ENCODE measurements at regions not wholly inside any gene's neighbourhood (a gene's known extent, or its start where the extent isn't known, plus 50 kb on each side); places are given as distances from the start of the nearest gene placed in this dataset.

DNA sequence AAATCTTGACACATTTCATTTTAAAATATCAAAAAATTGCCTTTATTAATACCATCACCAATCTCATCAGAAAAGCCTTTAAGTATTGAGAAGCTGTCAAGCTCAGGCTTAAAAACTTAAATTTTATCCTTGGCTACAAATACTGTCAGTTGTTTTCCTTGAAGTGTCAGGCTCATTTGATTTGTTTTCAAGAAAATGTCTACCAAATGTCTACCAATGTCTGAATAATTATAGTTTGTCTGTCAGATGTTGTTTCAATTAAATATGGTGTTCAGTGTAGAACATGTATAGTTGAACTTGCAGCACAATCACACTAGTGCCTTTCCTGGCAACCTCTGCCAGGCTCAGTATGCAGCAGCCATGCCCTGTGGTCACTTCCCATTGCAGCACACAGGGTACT, 455.2 kb upstream of the ADAMTS16 start:
- Histone ChIP-seq H3K4me3 (no peak overlapping the region), H3K27me3 (no peaks in the 10 kb centered on the region), H3K27ac (no peak overlapping the region), H3K4me1 (no peaks in the 10 kb centered on the region), H3K9me3 (peaks cover 0 to 24% (median 12%) of the 10 kb centered on the region in 4 donors), H3K36me3 (no peaks in the 10 kb centered on the region)
- TF ChIP-seq, protein P1, sequence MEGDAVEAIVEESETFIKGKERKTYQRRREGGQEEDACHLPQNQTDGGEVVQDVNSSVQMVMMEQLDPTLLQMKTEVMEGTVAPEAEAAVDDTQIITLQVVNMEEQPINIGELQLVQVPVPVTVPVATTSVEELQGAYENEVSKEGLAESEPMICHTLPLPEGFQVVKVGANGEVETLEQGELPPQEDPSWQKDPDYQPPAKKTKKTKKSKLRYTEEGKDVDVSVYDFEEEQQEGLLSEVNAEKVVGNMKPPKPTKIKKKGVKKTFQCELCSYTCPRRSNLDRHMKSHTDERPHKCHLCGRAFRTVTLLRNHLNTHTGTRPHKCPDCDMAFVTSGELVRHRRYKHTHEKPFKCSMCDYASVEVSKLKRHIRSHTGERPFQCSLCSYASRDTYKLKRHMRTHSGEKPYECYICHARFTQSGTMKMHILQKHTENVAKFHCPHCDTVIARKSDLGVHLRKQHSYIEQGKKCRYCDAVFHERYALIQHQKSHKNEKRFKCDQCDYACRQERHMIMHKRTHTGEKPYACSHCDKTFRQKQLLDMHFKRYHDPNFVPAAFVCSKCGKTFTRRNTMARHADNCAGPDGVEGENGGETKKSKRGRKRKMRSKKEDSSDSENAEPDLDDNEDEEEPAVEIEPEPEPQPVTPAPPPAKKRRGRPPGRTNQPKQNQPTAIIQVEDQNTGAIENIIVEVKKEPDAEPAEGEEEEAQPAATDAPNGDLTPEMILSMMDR (IDR thresholded peaks at IDR 0.05), result no peak
- TF ChIP-seq EP300 (IDR thresholded peaks at IDR 0.05), result no peak
- no peak for TF ChIP-seq POLR2A (IDR thresholded peaks at IDR 0.05)
- TF ChIP-seq POLR2AphosphoS5 (IDR thresholded peaks at IDR 0.05), result no peak
- intact Hi-C loops (cut with DNase I; ENCODE audit: low total_unique reads), result no loop called here
- no peak for DNase-seq

DNA sequence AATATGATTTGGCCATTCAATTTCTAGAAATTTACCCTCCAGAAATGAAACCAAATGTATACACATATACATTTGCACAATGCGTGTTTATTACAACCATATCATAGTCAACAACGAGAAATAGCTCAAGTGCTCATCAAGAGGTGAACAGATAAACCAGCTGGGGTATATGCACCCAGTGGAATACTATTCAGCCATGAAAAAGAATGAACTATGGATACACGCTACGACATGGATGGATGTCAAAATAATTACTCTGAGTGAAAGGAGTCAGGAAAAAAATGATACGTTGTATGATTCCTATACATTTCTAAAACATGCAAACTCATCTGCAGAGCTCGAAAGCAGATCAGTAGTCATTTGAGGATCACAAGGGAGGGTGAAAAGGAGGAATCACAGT, 441.5 kb upstream of the ADAMTS16 start:
- intact Hi-C loops (cut with DNase I; ENCODE audit: low total_unique reads), result no loop called here
- DNase-seq, result no peak
- Histone ChIP-seq H3K36me3 (no peaks in the 10 kb centered on the region), H3K9me3 (peaks cover 0 to 7% (median 3%) of the 10 kb centered on the region in 4 donors), H3K4me1 (no peaks in the 10 kb centered on the region), H3K4me3 (no peak overlapping the region), H3K27me3 (no peaks in the 10 kb centered on the region), H3K27ac (no peak overlapping the region)
- whole genome bisulfite sequencing, 5 donors, result 82 to 92% (median 86%) methylated on average over 6 of the region's 6 CpGs
- no peak for TF ChIP-seq EP300 (IDR thresholded peaks at IDR 0.05)
- TF ChIP-seq POLR2A (IDR thresholded peaks at IDR 0.05), result no peak
- TF ChIP-seq POLR2AphosphoS5 (IDR thresholded peaks at IDR 0.05), result no peak
- TF ChIP-seq, protein P1 (IDR thresholded peaks at IDR 0.05), result no peak

DNA sequence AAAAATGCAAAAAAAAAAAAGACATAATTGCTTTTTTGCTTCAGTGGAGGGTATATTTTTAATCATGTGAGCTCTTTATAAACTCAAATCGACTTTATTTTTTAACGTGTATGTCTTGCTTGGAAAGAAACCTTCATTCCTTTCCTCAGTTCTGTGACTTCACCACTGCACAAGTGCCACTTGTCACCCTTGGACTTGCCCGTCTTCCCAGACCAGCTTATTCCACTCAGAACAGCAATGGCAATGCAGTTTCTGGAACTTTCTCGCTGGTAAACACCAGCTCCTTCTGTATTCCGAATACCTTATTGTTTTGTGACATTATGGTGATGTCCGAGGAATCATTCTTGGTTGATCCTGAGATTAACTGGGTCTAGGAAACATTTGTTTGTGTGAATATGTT, 440.5 kb upstream of the ADAMTS16 start:
- intact Hi-C loops (cut with DNase I; ENCODE audit: low total_unique reads), result no loop called here
- H3K9me3 ChIP-seq, result peaks cover 0 to 7% (median 3%) of the 10 kb centered on the region in 4 donors
- H3K36me3 ChIP-seq, result no peaks in the 10 kb centered on the region
- H3K27me3 ChIP-seq, result no peaks in the 10 kb centered on the region
- no peak overlapping the region for H3K27ac ChIP-seq
- no peak for DNase-seq
- TF ChIP-seq EP300 (IDR thresholded peaks at IDR 0.05) (no peak), POLR2A (IDR thresholded peaks at IDR 0.05) (no peak), POLR2AphosphoS5 (IDR thresholded peaks at IDR 0.05) (no peak)
- TF ChIP-seq, protein P1 (IDR thresholded peaks at IDR 0.05), result no peak
- no peaks in the 10 kb centered on the region for H3K4me1 ChIP-seq
- H3K4me3 ChIP-seq, result no peak overlapping the region
- WGBS, 5 donors, result 65 to 78% (median 74%) methylated on average over 6 of the region's 6 CpGs

DNA sequence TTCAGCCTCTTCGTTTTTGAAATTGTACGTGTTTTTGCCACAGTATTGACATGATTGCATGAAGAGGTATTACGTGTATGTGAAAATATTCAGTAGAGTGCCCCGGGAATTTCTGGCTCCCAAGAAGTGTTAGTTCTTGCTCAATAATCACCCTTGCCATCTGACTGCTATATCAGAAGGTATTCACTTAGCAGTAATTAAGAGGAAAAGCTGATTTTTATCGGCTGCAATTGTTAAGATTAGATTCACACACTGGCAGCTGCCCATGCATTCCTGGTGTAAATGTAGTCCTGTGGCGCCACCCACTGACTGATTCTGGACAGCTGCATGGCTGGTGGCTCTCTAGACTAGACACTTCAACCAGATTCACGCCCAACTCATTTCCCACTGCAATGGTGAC, 440.1 kb upstream of the ADAMTS16 start:
- peaks cover 0 to 7% (median 3%) of the 10 kb centered on the region in 4 donors for H3K9me3 ChIP-seq
- TF ChIP-seq, protein P1 (IDR thresholded peaks at IDR 0.05), result no peak
- TF ChIP-seq POLR2A (IDR thresholded peaks at IDR 0.05), result no peak
- 37 to 45% (median 40%) methylated on average over 7 of the region's 7 CpGs for WGBS, 5 donors
- H3K36me3 ChIP-seq, result no peaks in the 10 kb centered on the region
- no peak overlapping the region for H3K27ac ChIP-seq
- peak in 1 of 2 donors; percentile 80 for DNase-seq
- intact Hi-C loops (cut with DNase I; ENCODE audit: low total_unique reads), result no loop called here
- H3K4me3 ChIP-seq, result no peak overlapping the region
- no peaks in the 10 kb centered on the region for H3K27me3 ChIP-seq
- no peaks in the 10 kb centered on the region for H3K4me1 ChIP-seq
